ENCODE measurements at regions not wholly inside any gene's neighbourhood (a gene's known extent, or its start where the extent isn't known, plus 50 kb on each side); places are given as distances from the start of the nearest gene placed in this dataset.

- DNase-seq: no peak
- peaks cover 3% of the 10 kb centered on the region for H3K9me3 Mint-ChIP-seq (ENCODE audit: low read depth, unreplicated experiment)
- H3K4me3 Mint-ChIP-seq (ENCODE audit: low read depth, unreplicated experiment): no peak overlapping the region
- CTCF ChIA-PET: no interaction called here
- H3K27ac Mint-ChIP-seq (ENCODE audit: unreplicated experiment): no peak overlapping the region
- H3K27me3 Mint-ChIP-seq (ENCODE audit: unreplicated experiment): peaks cover 17% of the 10 kb centered on the region
- intact Hi-C loops (cut with micrococcal nuclease; ENCODE audit: unreplicated experiment): no loop called here
- H3K36me3 Mint-ChIP-seq (ENCODE audit: insufficient read depth, unreplicated experiment): no peaks in the 10 kb centered on the region
- no peaks in the 10 kb centered on the region for H3K4me1 Mint-ChIP-seq (ENCODE audit: low read depth, unreplicated experiment)
- BruUV-seq (replicated peaks): no TSS peak
- no peak for TF ChIP-seq CTCF (IDR thresholded peaks at IDR 0.05; ENCODE audit: unreplicated experiment)
Measured at GRCh38 chr5:62714296-62714695, 135.7 kb downstream of the LRRC70 start.

GRCh38 chr5:62708481-62709325 lies 130.1 kb downstream of the LRRC70 start:
- no TSS peak for BruUV-seq (replicated peaks)
- intact Hi-C loops (cut with micrococcal nuclease; ENCODE audit: unreplicated experiment): no loop called here
- Mint-ChIP-seq H3K27me3 (ENCODE audit: unreplicated experiment) (peaks cover 21% of the 10 kb centered on the region), H3K9me3 (ENCODE audit: low read depth, unreplicated experiment) (peaks cover 3% of the 10 kb centered on the region), H3K4me3 (ENCODE audit: low read depth, unreplicated experiment) (no peak overlapping the region), H3K36me3 (ENCODE audit: insufficient read depth, unreplicated experiment) (no peaks in the 10 kb centered on the region), H3K27ac (ENCODE audit: unreplicated experiment) (no peak overlapping the region), H3K4me1 (ENCODE audit: low read depth, unreplicated experiment) (no peaks in the 10 kb centered on the region)
- TF ChIP-seq CTCF (IDR thresholded peaks at IDR 0.05; ENCODE audit: unreplicated experiment): no peak
- CTCF ChIA-PET: no interaction called here
- no peak for DNase-seq

- Mint-ChIP-seq H3K9me3 (ENCODE audit: low read depth, unreplicated experiment) (peaks cover 3% of the 10 kb centered on the region), H3K4me1 (ENCODE audit: low read depth, unreplicated experiment) (no peaks in the 10 kb centered on the region), H3K27me3 (ENCODE audit: unreplicated experiment) (peaks cover 21% of the 10 kb centered on the region)
Measured at GRCh38 chr5:62707563-62707962, 128.9 kb downstream of the LRRC70 start.

GRCh38 chr5:62707131-62707530 lies 128.5 kb downstream of the LRRC70 start:
- CTCF ChIA-PET: no interaction called here
- BruUV-seq (replicated peaks): no TSS peak
- peaks cover 21% of the 10 kb centered on the region for H3K27me3 Mint-ChIP-seq (ENCODE audit: unreplicated experiment)
- no peak for TF ChIP-seq CTCF (IDR thresholded peaks at IDR 0.05; ENCODE audit: unreplicated experiment)
- DNase-seq: no peak
- H3K9me3 Mint-ChIP-seq (ENCODE audit: low read depth, unreplicated experiment): peaks cover 3% of the 10 kb centered on the region
- no peak overlapping the region for H3K27ac Mint-ChIP-seq (ENCODE audit: unreplicated experiment)
- no peaks in the 10 kb centered on the region for H3K4me1 Mint-ChIP-seq (ENCODE audit: low read depth, unreplicated experiment)
- H3K36me3 Mint-ChIP-seq (ENCODE audit: insufficient read depth, unreplicated experiment): no peaks in the 10 kb centered on the region
- H3K4me3 Mint-ChIP-seq (ENCODE audit: low read depth, unreplicated experiment): no peak overlapping the region
- intact Hi-C loops (cut with micrococcal nuclease; ENCODE audit: unreplicated experiment): no loop called here

More at GRCh38 chr5:62707563-62707962, 128.9 kb downstream of the LRRC70 start:
- DNase-seq: no peak
- H3K4me3 Mint-ChIP-seq (ENCODE audit: low read depth, unreplicated experiment): no peak overlapping the region
- H3K27ac Mint-ChIP-seq (ENCODE audit: unreplicated experiment): no peak overlapping the region
- no TSS peak for BruUV-seq (replicated peaks)
- H3K36me3 Mint-ChIP-seq (ENCODE audit: insufficient read depth, unreplicated experiment): no peaks in the 10 kb centered on the region
- CTCF ChIA-PET: no interaction called here
- intact Hi-C loops (cut with micrococcal nuclease; ENCODE audit: unreplicated experiment): no loop called here
- no peak for TF ChIP-seq CTCF (IDR thresholded peaks at IDR 0.05; ENCODE audit: unreplicated experiment)

Measured in Calu3 (cell line).